ENCODE measurements at regions not wholly inside any gene's neighbourhood (a gene's known extent, or its start where the extent isn't known, plus 50 kb on each side); places are given as distances from the start of the nearest gene placed in this dataset.

GRCh38 chr6:115456848-115457247 lies 603.8 kb downstream of the FRK start:
- TF ChIP-seq BRD9 (IDR thresholded peaks at IDR 0.05; ENCODE audit: low read depth, partially characterized antibody) (no peak), CCAR2 (IDR thresholded peaks at IDR 0.05; ENCODE audit: low read depth, low read length) (no peak), CTCF (IDR thresholded peaks at IDR 0.05 in 2 of 3, conservative IDR thresholded peaks at IDR 0.05 in 1 of 3; ENCODE audit: insufficient read depth in 2 of 3, low read depth in 1 of 3, low read length in 3 of 3) (no peak), POLR2AphosphoS5 (IDR thresholded peaks at IDR 0.05; ENCODE audit: control insufficient read depth, insufficient read depth, low read depth, low read length) (no peak)

Measured in K562 (cell line).